Fibroblast of lung (primary cell): ENCODE measurements at regions not wholly inside any gene's neighbourhood (a gene's known extent, or its start where the extent isn't known, plus 50 kb on each side); places are given as distances from the start of the nearest gene placed in this dataset.

Source experiments
- DNase-seq, 2 donors: peaks; one replicate each; pipeline versions ENCODE4 v3.0.0 to v3.0.0-alpha.2; 2010; ENCODE audit warnings: low read depth in 2 of 2
- H2AFZ ChIP-seq: 2 replicates; pipeline ENCODE4 v1.5.1; 2012; ENCODE audit warnings: low read length, control low read depth, inconsistent platforms
- H3K27ac ChIP-seq: 2 replicates; pipeline ENCODE4 v1.5.1; 2011; ENCODE audit warnings: low read length, control low read depth; ENCODE audit not compliant: insufficient read depth
- H3K27me3 ChIP-seq: 2 replicates; pipeline ENCODE4 v1.5.1; 2011; ENCODE audit warnings: mild to moderate bottlenecking, low read length; ENCODE audit not compliant: control insufficient read depth, insufficient read depth
- H3K36me3 ChIP-seq: 2 replicates; pipeline ENCODE4 v1.5.1; 2011; ENCODE audit warnings: low read length; ENCODE audit not compliant: control insufficient read depth, insufficient read depth
- H3K4me1 ChIP-seq: 2 replicates; pipeline ENCODE4 v1.5.1; 2011; ENCODE audit warnings: low read length; ENCODE audit not compliant: control insufficient read depth, insufficient read depth; ENCODE audit errors: extremely low read depth
- H3K4me2 ChIP-seq: 2 replicates; pipeline ENCODE4 v1.5.1; 2011; ENCODE audit warnings: low read length, control low read depth; ENCODE audit not compliant: insufficient read depth; ENCODE audit errors: extremely low read depth
- H3K4me3 ChIP-seq, 4 experiments: fragments of 200-600 bp in 1 of 4; sonication (generic) in 1 of 4; replicated peaks in 1 of 4; 2 replicates each; pipeline ENCODE4 v1.5.1; 2011 to 2016; ENCODE audit warnings: low read length in 4 of 4, low read depth in 3 of 4, mild to moderate bottlenecking in 3 of 4, control low read depth in 2 of 4, inconsistent platforms in 1 of 4, mixed read lengths in 1 of 4; ENCODE audit not compliant: insufficient read depth in 1 of 4; ENCODE audit errors: control extremely low read depth in 1 of 4
- H3K79me2 ChIP-seq: 2 replicates; pipeline ENCODE4 v1.5.1; 2012; ENCODE audit warnings: mild to moderate bottlenecking, low read length, inconsistent platforms; ENCODE audit not compliant: control insufficient read depth, insufficient read depth
- H3K9ac ChIP-seq: 2 replicates; pipeline ENCODE4 v1.5.1; 2011; ENCODE audit warnings: mild to moderate bottlenecking, low read length, control low read depth; ENCODE audit not compliant: insufficient read depth
- H3K9me3 ChIP-seq: 2 replicates; pipeline ENCODE4 v1.5.1; 2012; ENCODE audit warnings: low read depth, low read length; ENCODE audit not compliant: control insufficient read depth, insufficient read depth
- H4K20me1 ChIP-seq: 2 replicates; pipeline ENCODE4 v1.5.1; 2011; ENCODE audit warnings: low read length; ENCODE audit not compliant: control insufficient read depth, insufficient read depth; ENCODE audit errors: extremely low read depth
- EZH2 ChIP-seq: IDR thresholded peaks from 2 replicates; pipeline ENCODE4 v1.5.1; 2012; ENCODE audit warnings: low read length, control low read depth, mild to moderate bottlenecking; ENCODE audit errors: missing control alignments
- TF ChIP-seq, protein P1 (sequence below), 2 donors: IDR thresholded peaks in 1 of 2; conservative IDR thresholded peaks in 1 of 2; 1 replicate in 1 of 2; 2 replicates in 1 of 2; pipeline ENCODE4 v1.5.1; 2011 to 2012; ENCODE audit warnings: low read length in 2 of 2, control low read depth in 1 of 2, inconsistent platforms in 1 of 2, low read depth in 1 of 2, mild to moderate bottlenecking in 1 of 2

DNA sequence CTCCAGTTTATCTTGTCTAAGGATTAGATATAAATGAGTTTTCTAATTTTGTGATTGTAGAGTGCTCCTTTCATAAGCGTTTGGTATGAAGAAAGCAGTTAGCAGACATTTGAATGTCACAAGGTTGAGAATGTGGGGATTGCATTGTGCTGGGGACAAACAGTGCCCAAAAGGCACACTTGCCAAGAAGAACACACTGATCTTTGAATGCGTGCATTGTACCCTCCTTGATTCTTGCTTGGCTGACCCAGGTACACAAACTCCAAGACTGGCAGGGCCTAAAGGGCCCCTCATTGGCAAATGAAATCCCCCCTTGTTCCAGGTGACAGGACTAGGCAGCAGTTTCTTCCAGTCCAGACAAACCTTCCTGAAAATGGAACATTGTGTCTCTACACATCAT, 96.9 kb upstream of the LIFR start:
- Histone ChIP-seq H3K4me1 (no peaks in the 10 kb centered on the region), H3K27ac (no peak overlapping the region), H3K27me3 (peaks cover 2% of the 10 kb centered on the region), H3K36me3 (no peaks in the 10 kb centered on the region), H3K79me2 (no peaks in the 10 kb centered on the region), H3K4me2 (no peak overlapping the region), H3K9me3 (no peaks in the 10 kb centered on the region), H3K4me3 (no peak overlapping the region), H3K9ac (no peak overlapping the region), H4K20me1 (no peaks in the 10 kb centered on the region), H2AFZ (no peak overlapping the region)
- no peak for DNase-seq
- TF ChIP-seq, protein P1, sequence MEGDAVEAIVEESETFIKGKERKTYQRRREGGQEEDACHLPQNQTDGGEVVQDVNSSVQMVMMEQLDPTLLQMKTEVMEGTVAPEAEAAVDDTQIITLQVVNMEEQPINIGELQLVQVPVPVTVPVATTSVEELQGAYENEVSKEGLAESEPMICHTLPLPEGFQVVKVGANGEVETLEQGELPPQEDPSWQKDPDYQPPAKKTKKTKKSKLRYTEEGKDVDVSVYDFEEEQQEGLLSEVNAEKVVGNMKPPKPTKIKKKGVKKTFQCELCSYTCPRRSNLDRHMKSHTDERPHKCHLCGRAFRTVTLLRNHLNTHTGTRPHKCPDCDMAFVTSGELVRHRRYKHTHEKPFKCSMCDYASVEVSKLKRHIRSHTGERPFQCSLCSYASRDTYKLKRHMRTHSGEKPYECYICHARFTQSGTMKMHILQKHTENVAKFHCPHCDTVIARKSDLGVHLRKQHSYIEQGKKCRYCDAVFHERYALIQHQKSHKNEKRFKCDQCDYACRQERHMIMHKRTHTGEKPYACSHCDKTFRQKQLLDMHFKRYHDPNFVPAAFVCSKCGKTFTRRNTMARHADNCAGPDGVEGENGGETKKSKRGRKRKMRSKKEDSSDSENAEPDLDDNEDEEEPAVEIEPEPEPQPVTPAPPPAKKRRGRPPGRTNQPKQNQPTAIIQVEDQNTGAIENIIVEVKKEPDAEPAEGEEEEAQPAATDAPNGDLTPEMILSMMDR (conservative IDR thresholded peaks at IDR 0.05 in 1 of 2, IDR thresholded peaks at IDR 0.05 in 1 of 2; ENCODE audit: low read depth in 1 of 2, low read length in 2 of 2), result no peak
- no peak for TF ChIP-seq EZH2

DNA sequence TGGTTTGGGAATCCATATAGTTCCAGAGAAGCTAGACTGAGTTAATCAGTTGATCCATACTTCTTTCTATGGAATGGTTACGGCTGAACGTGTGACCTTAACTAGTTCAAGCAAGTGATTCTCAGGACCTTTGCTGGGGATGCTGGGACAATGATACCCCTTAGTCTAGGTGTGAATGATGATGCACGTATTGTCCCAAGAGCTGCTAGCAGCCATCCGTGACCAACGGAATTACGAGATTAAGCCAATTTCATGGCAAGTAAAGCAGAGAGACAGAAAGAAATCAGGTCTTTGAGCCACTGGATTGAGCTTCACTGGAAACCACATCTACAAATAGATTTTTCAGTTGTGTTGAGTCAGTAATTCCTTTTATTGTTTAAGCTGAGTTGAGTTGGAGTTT, 99.2 kb upstream of the LIFR start:
- Histone ChIP-seq H3K27me3 (peaks cover 2% of the 10 kb centered on the region), H3K9ac (no peak overlapping the region), H3K27ac (no peak overlapping the region), H3K4me1 (no peaks in the 10 kb centered on the region), H3K4me2 (no peak overlapping the region), H4K20me1 (no peaks in the 10 kb centered on the region), H3K4me3 (no peak overlapping the region), H3K36me3 (no peaks in the 10 kb centered on the region), H3K9me3 (no peaks in the 10 kb centered on the region), H2AFZ (no peak overlapping the region), H3K79me2 (no peaks in the 10 kb centered on the region)
- no peak for DNase-seq
- TF ChIP-seq EZH2, result no peak
- TF ChIP-seq, protein P1 (conservative IDR thresholded peaks at IDR 0.05 in 1 of 2, IDR thresholded peaks at IDR 0.05 in 1 of 2; ENCODE audit: low read depth in 1 of 2, low read length in 2 of 2), result no peak

DNA sequence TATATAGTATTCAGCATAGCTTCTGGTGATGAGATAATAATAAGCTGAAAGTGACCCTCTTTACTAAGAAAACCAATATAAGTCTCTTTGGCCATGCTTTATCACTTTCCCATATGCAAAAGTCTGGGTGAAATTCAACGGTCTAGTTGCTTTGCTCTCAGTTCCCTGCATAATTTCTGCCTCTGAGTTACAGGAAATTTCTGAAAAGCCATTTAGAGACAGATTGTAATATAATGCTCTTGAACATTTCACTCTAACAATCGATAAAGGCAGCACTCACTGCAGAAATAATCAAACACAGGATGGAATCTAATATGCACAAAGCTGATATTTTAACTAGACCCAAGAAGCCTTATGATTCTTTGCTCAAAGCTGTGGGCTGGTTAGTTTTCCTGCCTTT, 100.1 kb upstream of the LIFR start:
- no peaks in the 10 kb centered on the region for H3K4me1 ChIP-seq
- no peak overlapping the region for H3K4me2 ChIP-seq
- peaks cover 2% of the 10 kb centered on the region for H3K27me3 ChIP-seq
- no peaks in the 10 kb centered on the region for H4K20me1 ChIP-seq
- no peak overlapping the region for H3K27ac ChIP-seq
- no peak overlapping the region for H2AFZ ChIP-seq
- no peak overlapping the region for H3K4me3 ChIP-seq
- no peak for DNase-seq
- no peaks in the 10 kb centered on the region for H3K9me3 ChIP-seq
- no peaks in the 10 kb centered on the region for H3K36me3 ChIP-seq
- TF ChIP-seq, protein P1 (conservative IDR thresholded peaks at IDR 0.05 in 1 of 2, IDR thresholded peaks at IDR 0.05 in 1 of 2; ENCODE audit: low read depth in 1 of 2, low read length in 2 of 2), result no peak
- TF ChIP-seq EZH2, result no peak
- H3K79me2 ChIP-seq, result no peaks in the 10 kb centered on the region
- no peak overlapping the region for H3K9ac ChIP-seq
